ENCODE measurements at regions not wholly inside any gene's neighbourhood (a gene's known extent, or its start where the extent isn't known, plus 50 kb on each side); places are given as distances from the start of the nearest gene placed in this dataset.
"Not testable (repeated sequence)": the region's sequence is repeated elsewhere in the genome, so short reads cannot be mapped to it uniquely, and the experiment has no call there.

GRCh38 chr2:113337809-113338208 lies 59.1 kb upstream of the PAX8 start:
- no peak for DNase-seq

GRCh38 chr2:113336040-113336439 lies 57.3 kb upstream of the PAX8 start:
- not testable (repeated sequence) for DNase-seq

- no peak for DNase-seq
Observed at GRCh38 chr2:113334147-113334546, 55.4 kb upstream of the PAX8 start.

- DNase-seq = not testable (repeated sequence)
Observed at GRCh38 chr2:113333735-113334134, 55.0 kb upstream of the PAX8 start.

- DNase-seq = not testable (repeated sequence)
Observed at GRCh38 chr2:113330060-113330767, 51.5 kb upstream of the PAX8 start.

- not testable (repeated sequence) for DNase-seq
Observed at GRCh38 chr2:113328973-113329372, 50.3 kb upstream of the PAX8 start.

- DNase-seq = not testable (repeated sequence)
Observed at GRCh38 chr2:113328572-113328971, 49.9 kb upstream of the PAX8 start.
